ENCODE measurements at regions not wholly inside any gene's neighbourhood (a gene's known extent, or its start where the extent isn't known, plus 50 kb on each side); places are given as distances from the start of the nearest gene placed in this dataset.

DNA sequence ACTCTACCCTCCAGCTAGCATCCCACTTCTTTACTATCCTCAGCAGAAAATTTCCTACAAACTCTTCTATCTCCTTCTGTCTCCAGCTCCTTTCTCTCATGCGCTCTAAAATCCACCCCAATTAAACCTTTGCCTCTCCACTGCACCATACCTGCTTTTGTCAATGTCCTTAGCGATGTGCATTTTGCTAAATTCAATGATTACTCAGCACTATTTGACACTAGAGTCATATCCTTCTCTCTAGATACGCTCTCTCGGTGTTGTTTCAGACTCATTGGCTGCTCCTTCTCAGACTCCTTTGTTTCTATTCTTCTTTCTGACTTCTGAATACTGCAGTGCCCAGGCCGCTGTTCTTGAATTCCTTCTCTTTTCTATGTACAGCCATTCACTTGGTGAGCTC, 144.2 kb downstream of the HLX start:
- no peak for DNase-seq (ENCODE audit: low read depth)
- TF ChIP-seq, protein P1, sequence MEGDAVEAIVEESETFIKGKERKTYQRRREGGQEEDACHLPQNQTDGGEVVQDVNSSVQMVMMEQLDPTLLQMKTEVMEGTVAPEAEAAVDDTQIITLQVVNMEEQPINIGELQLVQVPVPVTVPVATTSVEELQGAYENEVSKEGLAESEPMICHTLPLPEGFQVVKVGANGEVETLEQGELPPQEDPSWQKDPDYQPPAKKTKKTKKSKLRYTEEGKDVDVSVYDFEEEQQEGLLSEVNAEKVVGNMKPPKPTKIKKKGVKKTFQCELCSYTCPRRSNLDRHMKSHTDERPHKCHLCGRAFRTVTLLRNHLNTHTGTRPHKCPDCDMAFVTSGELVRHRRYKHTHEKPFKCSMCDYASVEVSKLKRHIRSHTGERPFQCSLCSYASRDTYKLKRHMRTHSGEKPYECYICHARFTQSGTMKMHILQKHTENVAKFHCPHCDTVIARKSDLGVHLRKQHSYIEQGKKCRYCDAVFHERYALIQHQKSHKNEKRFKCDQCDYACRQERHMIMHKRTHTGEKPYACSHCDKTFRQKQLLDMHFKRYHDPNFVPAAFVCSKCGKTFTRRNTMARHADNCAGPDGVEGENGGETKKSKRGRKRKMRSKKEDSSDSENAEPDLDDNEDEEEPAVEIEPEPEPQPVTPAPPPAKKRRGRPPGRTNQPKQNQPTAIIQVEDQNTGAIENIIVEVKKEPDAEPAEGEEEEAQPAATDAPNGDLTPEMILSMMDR (IDR thresholded peaks at IDR 0.05; ENCODE audit: low read depth, low read length, missing control alignments), result no peak

DNA sequence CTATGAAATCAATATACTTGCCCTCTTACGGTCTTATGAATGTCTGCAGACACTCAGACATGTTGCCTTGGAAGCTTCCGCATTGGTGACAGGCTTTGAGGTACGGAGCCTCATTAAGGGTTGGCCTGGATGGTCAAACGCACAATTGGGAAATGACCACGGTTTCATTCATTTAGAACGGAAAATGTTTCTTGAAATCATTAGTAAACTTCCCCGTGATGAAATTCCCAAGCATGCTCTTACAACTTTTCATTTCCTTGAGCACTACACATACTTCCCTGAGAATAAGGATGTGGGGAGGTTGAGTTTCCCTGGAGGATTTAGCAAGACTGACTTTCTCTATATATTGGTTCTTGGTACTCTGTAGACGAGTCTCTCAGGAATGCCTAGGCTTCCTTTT, 146.3 kb downstream of the HLX start:
- H3K4me3 ChIP-seq (ENCODE audit: low read depth, low read length), result no peak overlapping the region
- DNase-seq (ENCODE audit: low read depth), result no peak
- TF ChIP-seq, protein P1 (IDR thresholded peaks at IDR 0.05; ENCODE audit: low read depth, low read length, missing control alignments), result no peak

More for the DNA sequence above, 144.2 kb downstream of the HLX start:
- H3K4me3 ChIP-seq (ENCODE audit: low read depth, low read length), result no peak overlapping the region

DNA sequence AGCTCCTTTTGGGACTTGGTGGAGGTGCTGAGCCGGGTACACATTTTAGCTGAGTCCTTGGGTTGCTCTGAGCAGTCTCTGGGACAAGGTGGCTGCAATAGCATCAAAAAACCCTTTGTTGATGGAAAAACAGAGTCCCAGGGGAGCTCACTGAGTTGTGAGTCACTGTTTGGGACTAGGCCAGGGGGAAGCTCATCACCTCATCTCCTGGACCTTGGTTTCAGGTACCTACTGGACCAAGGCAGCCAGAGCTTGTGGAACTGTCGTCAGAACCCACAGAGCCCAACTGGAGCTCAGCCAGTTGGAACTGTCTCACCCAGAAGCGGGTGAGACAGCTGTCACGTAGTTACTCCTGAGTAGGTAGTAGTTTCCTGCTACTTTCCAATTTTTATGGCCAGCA, 146.7 kb downstream of the HLX start:
- TF ChIP-seq, protein P1 (IDR thresholded peaks at IDR 0.05; ENCODE audit: low read depth, low read length, missing control alignments), result no peak
- no peak for DNase-seq (ENCODE audit: low read depth)
- no peak overlapping the region for H3K4me3 ChIP-seq (ENCODE audit: low read depth, low read length)

DNA sequence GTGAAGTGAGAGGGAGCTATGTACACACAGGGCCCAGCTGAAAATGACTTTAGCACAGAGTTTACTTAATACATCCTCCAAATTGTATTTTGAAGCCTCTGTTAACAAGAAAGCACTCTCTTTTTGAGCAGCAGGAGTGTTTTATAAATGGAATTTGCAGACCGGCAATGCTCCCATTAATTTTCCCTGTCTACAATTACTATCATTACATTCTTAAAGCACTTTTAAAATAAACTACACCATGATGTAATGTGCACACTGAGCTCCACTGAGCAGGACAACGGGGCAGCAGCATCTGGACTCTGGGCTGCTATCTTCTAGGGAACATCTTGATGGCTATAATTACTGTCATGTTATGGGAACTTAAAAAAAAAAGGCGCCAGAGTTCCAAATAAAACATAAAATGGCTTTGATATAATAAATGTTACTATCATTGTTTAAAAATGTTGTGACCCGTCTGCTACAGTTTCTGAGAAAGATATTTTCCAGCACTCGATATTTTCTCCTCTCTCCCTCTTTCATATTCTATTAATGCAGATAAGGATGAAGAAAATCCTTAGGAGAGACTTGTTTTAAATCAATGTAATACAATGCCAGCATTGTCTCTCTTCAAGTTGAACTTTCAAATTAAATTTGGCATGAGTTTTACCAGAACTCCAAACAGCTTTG, 150.9 kb downstream of the HLX start:
- no peak for DNase-seq (ENCODE audit: low read depth)
- TF ChIP-seq, protein P1 (IDR thresholded peaks at IDR 0.05; ENCODE audit: low read depth, low read length, missing control alignments), result no peak

DNA sequence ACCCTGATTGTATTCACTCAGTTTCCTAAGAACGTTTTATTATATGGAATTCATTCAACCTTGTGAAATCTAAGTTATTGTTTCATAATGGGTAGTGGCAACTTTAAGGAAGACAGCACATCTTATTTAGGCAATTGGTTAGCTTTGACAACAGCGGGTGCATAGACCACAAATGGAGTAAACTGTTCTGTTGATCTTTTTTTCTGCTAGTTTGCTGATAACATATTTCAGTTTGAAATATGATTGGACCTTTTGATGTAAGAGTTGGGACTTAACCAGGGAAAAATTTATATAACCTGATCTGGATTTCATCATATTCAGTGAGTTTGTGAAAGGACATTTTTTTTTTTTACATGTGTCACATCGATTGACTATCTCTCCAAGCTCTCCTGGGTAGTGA, 151.7 kb downstream of the HLX start:
- DNase-seq (ENCODE audit: low read depth), result no peak
- TF ChIP-seq, protein P1 (IDR thresholded peaks at IDR 0.05; ENCODE audit: low read depth, low read length, missing control alignments), result no peak
- no peak overlapping the region for H3K4me3 ChIP-seq (ENCODE audit: low read depth, low read length)

More for the DNA sequence above, 150.9 kb downstream of the HLX start:
- H3K4me3 ChIP-seq (ENCODE audit: low read depth, low read length), result no peak overlapping the region

DNA sequence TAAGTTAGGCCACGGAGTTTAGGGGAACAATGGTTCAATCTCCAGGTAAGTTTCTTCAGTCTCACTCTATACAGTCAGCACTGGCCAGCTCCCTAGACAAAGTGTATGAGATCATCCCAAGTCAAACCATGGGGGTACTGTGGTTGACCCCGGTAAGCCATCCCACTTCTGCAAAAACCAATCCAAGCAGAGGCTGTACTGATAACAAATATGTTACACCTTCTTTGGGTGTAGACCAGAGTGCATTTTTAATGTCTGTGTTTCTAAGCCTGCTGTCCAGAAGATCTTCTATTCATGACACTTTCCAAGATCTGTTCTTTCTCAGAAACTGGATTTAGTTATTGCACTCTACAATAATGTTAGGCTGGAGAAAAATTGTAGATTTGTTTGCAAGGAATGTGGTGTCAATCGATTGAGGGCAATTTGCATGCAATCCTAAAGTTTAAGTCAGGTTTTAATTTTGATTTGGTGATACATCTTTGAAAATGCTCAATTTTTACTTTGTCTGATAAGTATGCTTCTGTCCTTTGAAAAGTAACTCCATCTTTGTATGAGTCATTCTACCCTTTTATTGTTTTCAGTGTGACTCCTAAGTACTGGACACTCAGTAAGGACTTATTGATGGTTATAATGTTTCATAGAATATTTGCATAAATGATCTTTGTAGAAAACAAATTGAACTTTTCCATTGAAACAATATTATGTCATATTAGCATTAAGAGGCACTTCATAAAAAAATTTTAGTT, 152.4 kb downstream of the HLX start:
- no peak overlapping the region for H3K4me3 ChIP-seq (ENCODE audit: low read depth, low read length)
- DNase-seq (ENCODE audit: low read depth), result no peak
- TF ChIP-seq, protein P1 (IDR thresholded peaks at IDR 0.05; ENCODE audit: low read depth, low read length, missing control alignments), result no peak
